NCI-H510A (cell line): ENCODE measurements at regions not wholly inside any gene's neighbourhood (a gene's known extent, or its start where the extent isn't known, plus 50 kb on each side); places are given as distances from the start of the nearest gene placed in this dataset.
"Not testable (repeated sequence)": the region's sequence is repeated elsewhere in the genome, so short reads cannot be mapped to it uniquely, and the experiment has no call there.

ENCODE experiments used
- DNase-seq: peaks from one replicate; lab custom pipeline; 2025; lab: John Stamatoyannopoulos, UW

DNA sequence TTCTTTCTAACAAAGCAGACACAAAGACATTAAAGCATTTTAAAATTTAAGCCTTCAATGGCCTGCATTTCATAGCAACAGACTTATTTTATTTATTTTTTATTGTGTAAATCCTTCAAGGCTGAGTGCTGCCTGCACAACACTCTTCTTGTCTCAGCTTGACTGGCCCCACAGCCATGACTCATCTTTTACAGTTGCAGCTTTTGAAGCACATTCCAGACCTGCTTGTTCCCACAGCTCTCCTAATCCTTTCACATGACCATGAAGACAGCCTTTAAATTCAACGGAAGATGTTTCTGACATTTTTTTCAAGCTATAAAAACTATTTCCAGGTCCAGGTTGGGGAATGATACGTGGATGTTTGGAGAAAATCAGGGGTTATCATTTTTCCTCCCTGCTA lies 276.9 kb upstream of the TACR3 start:
- DNase-seq = no peak

DNA sequence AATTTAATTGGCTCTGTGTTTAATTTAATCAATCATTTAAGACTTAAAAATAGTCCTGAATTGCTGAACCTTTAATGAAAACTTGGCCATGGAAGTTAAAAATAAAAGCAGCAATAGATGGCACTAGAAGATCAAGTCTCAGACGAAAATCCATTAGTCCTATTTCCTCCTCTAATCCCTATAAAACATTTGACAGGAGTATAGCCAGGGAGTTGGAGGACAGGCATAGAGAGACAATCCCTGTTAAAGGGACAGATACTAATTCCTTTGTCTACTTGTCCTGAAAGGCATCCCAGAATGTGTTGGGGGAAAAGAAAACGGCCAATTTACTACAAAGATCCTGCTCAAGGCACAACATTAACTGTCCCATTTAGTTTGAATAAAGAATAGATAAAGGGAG lies 276.3 kb upstream of the TACR3 start:
- DNase-seq = no peak

DNA sequence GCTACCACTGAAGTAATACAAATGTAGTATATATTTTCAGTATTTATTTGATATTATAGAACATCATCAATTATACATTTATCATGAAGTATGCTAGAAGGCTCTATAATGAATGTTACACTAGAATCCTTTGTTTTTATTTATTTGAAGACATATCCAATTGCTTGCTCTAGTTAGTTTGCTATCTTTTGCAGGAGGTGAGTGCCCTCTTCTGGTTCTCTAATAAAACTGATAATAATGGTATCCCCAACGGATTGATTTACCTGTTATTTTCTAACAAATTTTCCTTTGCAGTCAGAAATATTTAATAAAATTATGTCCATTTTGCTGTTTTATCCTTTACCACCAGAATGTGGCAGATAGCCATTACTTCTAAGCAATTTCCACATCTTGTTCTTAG lies 274.3 kb upstream of the TACR3 start:
- DNase-seq = no peak

DNA sequence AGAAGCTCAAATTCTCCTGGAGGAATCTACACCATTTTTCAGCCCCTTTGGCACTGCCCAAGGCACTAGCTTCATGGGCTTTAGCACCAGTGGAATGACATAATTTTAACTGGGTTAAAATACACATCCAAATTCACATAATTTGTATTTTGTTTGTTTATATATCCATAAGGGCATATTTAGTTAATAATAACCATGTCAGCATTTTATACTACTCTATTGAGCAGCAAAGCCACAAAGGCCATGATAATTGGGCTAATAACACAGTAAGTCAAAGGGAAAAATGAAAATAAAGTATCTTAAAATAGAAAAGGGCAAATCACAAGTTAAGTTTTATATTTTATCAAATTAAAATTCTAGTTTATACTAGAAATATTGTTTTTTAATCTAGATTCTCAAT lies 262.7 kb upstream of the TACR3 start:
- DNase-seq = no peak

DNA sequence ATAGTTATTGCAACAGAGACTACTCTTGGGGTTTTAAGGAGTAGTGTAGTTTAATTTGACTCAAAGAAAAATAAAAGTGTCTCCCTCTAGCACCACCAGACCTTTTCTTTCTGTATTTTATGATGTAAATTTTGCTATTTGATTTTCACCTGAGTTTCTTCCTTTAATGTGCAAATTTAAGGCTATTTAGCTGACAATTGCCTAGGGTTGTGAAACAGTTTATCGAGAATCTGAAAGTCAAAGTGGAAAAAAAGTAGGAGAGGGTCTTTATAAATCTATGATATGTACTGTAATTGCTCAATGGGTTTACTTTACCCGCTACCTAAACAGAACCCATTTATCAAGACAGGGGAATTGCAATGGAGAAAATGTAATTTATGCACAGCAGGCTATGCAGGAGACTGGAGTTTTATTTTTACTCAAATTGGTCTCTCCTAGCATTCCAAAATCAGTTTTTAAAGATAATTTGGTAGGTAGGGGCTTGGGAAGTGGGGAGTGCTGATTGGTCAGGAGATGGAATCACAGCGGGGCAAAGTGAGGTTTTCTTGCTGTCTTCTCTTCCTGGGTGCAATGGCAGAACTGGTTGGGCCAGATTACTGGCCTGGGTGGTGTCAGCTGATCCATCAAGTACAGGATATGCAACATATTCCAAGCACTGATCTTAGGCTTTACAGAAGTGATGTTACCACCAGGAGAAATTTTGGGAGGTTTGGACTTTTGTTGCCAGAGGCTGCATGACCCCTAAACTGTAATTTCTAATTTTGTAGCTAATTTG lies 228.6 kb upstream of the TACR3 start:
- no peak for DNase-seq

DNA sequence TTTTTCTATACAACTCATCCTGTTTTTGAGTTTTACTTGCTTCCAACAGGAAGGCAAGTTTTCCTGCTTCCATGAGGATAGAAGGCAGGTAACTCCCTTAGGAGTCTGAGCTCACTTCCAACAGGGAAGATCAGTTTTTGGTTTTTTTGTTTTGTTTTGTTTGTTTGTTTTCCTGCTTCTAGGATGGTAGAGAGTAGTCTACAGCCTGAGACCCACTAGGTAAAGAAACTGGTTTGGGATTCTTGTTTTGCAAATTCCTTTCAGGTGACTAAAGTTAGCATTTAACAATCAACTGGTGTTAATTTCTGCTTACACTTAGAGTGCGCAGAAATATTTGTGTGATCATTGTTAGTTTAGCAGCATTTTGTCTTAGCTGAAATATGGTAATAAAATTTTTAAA lies 227.8 kb upstream of the TACR3 start:
- no peak for DNase-seq

DNA sequence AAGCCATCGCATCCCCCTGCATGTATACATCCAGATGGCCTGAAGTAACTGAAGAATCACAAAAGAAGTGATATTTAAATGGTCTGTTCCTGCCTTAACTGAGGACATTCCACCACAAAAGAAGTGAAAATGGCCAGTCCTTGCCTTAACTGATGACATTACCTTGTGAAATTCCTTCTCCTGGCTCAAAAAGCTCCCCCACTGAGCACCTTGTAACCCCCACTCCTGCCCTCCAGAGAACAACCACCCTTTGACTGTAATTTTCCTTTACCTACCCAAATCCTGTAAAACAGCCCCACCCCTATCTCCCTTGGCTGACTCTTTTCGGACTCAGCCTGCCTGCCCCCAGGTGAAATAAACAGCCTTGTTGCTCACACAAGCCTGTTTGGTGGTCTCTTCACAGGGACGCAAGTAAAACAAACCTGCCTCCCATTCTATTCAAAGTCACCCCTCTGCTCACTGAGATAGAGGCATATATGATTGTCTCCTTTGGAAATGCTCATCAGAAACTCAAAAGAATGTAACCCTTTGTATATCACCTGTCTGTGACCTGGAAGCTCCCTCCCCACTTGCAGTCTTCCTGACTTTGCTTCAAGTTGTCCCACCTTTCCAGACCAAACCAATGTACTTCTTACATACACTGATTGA lies 227.0 kb upstream of the TACR3 start:
- not testable (repeated sequence) for DNase-seq

DNA sequence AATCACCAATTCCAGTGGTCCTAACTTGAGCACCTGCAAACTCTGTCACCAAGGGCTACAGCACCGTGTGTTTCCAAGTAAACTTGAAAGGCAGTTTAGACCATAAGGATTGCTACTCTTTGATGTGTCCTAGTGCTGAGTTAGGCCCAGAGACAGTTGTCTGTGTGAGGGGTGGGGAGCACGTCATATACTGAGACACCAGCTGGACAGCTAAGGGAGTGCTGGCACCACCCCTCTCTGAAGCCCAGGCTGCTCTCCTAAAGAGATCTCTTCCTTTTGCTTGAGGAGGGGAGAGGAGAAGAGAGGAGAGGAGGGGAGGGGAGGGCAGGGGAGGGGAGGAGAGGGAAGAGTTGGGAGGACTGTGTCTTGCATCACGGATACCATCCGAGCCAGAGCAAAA lies 218.7 kb upstream of the TACR3 start:
- no peak for DNase-seq

DNA sequence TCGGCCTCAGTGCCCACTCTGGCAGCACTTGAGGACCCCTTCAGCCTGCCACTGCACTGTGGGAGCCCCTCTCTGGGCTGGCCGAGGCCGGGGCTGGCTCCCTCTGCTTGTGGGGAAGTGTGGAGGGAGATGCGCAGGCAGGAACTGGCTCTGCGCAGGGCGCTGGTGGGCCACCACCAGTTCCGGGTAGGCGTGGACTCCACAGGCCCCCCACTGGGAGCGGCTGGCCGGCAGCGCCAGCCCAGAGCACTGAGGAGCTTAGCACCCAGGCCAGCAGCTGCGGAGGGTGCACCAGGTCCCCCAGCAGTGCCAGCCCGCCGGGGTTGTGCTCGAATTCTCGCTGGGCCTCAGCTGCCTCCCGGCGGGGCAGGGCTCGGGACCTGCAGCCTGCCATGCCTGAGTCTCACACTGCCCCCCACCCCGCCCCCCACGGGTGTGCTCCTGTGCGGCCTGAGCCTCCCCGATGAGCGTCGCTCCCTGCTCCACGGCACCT lies 216.9 kb upstream of the TACR3 start:
- DNase-seq = no peak

DNA sequence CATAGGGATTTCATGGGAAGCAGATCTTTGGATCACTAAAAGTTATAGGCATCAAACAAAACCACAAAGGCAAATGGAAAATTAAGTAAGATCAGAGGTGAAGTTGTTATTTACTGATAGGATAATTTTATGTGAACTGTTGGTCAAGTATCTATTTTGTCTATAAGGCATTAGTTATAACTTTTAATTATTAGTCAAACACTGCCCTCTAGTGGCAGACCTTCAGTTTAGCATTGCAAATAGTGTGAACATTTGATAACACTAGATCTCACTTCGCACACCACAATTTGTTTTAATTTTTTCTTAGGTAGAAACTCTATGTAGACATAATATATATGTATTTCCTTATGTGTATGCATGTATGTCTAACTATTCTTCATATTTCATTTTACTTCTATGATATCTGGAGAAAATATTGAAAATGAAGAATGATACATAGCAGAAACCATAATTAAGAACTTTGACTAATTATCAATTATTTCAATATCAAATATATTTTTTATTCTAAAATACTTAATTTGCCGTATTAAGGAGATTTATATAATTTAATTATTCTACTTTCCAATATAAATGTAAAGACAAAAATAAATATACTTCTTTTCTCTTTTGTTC lies 214.5 kb upstream of the TACR3 start:
- DNase-seq = peak; percentile 5

DNA sequence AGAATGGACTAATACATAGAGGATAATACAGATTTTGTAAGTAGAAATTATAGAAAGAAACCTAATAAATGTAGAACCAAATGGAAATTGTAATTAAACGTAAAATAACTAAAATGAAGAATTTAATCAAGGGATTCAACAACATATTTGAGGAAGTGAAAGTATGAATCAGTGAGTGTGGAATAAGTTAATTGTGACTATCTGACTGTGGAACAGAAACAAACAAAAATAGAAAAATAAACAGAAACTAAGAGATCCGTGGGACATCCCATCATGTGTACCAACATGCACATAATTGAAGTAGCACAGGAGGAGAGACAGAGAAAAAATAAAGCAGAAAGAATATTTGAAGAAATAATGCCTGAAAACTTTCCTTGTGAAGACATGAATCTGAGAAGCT lies 208.6 kb upstream of the TACR3 start:
- DNase-seq = no peak

DNA sequence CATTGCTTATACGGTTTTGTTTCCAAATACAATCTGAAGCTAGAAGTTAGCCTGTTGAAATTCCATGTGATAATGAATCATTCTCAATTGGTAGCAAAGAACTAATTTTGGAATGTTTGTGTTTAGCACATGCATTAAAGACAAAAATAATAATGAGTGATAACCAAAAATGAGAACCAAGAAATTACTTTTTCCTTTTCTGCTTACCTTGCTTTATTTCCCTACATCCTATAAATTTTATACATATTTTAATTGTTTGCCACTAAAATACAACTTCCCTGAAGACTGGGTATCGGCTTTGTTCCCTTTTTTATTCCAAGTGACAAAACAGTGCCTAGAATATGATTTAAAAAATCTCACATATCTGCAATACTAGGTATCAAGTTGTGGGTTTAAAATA lies 203.8 kb upstream of the TACR3 start:
- no peak for DNase-seq

DNA sequence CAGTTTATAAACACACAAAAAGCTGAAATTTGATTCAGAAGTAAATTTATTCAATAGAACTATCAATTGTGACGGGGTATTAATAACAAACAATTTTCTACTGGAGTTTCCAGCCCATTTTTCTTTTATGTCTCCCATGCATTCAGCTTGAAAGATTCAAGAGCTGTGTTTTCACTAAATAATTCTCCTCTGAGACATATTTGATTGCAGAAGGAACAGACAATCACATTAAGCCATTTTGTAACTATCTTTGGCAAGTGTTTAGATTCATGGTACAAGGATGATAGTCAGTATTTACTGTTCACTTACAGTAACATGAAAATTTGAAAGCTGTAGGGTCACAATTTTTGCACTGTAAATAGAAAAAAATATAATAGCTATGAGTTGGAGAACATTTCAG lies 198.4 kb upstream of the TACR3 start:
- no peak for DNase-seq

DNA sequence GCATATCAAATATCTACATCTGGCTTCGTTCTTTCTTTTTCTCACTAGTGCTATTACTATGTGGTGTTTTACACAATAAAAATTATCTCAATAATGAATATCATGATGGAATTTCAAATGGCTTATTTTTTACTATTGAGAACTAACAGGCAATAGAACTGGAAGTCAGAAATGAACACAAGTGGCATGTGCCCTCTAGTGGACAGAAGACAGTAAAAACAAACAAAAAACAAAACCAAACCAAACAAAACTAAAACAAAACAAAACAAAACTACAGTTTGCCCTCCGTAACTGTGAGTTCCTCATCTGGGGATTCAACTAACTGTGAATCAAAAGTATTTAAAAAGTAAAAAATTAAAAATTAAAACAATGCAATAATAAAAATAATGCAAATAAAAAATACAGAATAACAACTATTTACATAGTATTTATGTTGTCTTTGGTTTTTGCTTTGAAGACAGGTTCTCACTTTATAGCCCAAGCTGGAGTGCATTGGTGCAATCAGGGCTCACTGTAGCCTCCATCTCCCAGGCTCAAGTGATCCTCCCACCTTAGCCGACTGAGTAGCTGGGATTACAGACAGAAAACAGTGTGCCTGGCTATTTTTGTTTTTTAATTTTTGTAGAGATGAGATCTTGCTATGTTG lies 195.6 kb upstream of the TACR3 start:
- no peak for DNase-seq

DNA sequence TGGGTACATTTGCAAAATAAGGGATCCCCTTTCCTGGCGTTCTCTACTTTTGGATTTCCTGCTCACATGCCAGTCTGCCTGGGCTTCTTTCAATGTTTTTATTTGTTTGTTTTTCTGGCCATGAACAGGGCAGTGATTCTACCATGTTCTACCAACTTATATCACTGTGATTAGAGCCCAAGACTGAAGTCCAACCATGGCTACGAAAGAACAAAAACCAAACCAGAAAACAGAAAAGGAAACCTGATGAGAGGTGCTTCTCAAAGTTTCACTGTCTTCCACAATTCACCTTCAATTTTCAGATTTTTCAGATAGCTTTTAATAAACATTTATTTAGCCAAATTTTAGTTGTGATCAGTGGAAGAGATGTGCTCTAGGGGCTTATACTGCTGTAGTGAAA lies 187.6 kb upstream of the TACR3 start:
- no peak for DNase-seq

DNA sequence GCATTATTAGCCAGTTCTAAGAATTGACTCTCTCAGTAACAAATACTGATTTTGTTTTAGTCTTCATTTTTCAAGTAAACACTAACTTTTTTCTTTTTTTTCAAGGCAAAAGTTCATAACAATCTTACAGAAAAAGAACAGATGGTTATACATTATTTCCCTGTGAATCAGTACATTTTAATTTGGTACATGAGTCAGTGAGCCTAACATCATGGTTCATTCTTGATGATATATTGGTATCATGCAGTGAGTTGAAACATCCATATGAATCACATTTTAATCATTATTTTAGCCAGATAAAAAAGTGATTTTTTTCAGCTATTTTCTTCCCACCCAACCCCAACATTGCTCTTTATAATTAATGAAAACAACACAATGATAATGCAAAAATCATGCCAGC lies 184.3 kb upstream of the TACR3 start:
- no peak for DNase-seq

DNA sequence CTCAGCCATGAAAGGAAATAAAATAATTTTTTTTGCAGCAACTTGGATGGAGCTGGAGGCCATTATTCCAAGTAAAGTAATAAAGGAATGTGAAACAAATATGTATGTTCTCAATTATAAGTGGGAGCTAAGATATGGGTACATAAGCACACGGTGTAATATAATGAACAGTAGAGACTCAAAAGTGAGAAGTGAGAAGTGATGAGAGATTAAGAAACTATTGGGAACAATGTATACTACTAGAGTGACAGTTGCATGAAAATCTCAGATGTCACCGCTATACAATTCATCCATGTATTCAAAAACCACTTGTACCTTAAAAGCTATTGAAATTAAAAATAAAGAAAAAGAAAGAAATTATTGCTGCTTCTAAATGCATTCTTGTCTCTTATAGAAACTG lies 182.9 kb upstream of the TACR3 start:
- DNase-seq = no peak

DNA sequence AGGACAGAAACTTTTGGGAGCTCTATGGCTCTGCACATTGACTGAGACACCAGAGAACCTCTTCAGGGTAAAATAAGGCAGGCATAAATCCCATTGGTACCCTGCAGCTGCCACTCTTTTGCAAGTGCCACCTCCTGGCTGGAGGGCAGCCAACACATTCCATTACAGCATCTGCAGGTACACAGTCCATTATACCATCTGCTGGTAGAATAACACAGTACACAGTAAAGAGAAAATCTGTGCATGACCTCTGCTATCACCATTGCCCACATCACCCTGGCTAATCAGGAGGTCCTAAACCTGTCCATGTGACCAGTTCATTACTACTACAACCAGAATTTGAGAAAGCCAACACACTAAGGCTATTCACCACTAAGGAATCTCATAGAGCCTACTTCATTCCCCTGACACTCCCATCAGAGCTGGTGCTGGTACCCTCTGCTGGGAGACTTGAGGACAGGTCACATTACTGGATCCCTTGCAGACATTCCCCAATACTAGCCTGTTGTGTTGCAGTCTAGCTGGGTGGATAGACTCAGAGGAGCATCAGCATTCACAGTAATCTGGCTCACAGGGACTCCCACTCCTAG lies 176.2 kb upstream of the TACR3 start:
- no peak for DNase-seq

DNA sequence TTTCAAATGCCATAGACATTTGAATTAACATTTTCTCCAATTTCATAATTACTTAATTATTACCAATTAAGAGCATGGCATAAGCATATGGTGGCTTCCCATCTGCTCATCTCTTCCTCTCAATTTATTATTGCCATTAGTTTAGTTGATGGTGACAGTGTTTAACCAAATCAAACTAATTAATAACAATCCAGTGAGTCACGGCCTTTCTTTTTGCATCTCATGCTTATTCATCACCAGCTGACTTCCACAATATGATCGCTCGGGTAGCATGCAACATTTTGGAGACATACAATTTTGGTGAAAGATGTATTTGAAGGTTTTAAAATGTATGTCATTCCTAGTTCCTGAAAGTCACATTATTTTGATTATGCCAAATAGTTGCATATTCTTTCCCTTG lies 172.8 kb upstream of the TACR3 start:
- DNase-seq = no peak

DNA sequence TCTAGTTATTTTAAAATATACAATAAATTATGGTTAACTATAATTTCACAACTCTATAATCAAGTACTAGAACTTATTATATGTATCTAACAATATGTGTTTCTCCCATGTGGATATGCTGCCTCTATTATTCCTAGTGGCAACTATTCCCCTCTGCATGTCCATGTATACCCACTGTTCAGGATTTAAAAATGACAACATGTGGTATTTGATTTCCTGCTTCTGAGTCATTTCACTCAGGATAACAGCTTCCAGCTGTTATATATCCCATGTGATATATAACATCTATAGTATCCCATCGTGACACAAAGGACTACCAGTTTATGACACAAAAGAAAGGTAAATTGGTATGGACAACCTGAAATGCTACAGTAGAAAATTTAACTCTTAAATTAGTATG lies 167.4 kb upstream of the TACR3 start:
- DNase-seq = no peak

DNA sequence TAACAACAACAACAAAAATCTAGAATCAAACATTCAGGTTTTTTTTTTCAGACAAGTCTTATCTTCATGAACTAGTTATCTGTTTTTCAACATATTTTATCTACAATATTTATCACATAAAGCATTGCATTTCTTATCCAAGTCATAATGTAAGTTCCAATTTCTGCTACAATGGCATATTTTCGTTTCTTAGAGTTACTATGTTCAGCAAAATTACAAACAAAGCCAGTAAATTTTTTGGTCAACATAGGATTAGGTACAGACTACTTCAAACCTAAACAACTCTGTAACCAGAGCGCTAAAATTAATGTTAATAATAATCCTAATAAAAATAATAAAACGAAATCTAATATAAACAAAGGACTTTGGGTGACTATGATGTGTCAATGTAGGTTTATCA lies 165.4 kb upstream of the TACR3 start:
- DNase-seq = no peak

DNA sequence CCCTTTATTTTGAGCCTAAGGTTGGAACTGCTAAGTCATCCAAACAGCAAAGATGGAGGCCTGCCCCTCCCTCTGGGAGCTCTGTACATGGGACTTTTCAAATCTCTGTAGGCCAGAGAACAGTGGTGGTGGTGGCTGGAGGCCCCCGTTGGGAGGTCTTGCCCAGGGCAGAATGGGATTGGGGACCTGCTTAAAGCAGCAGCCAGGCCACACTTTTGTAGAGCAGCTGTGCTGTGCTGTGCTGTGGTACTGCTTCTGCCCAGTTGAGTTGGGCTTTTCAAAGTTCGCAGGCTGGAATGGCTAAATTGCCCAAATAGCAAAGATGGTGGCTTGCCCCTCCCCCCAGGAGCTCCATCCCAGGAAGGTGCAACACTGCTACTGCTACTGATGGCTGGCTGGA lies 147.5 kb upstream of the TACR3 start:
- no peak for DNase-seq

DNA sequence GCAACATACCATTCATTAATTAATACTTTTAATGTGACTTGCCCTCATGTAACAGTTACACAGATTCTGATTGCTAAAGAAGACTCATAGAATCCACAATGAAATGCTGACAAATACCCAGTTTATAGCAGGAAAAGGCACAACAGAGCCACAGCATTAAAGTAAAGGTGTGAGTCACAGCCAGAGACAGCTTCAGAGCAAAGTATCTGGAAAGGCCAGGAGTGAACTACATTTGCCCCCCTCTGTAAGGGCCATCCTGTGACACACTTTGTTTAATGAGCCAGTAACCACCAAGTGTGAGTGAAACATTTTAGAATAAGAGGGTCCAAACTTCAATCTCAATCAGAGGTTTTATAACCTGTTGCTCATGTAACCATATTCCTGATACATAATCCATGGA lies 133.8 kb upstream of the TACR3 start:
- no peak for DNase-seq
